GM12891 (cell line): ENCODE measurements at regions not wholly inside any gene's neighbourhood (a gene's known extent, or its start where the extent isn't known, plus 50 kb on each side); places are given as distances from the start of the nearest gene placed in this dataset.

Experiments used
- POLR2A ChIP-seq: IDR thresholded peaks from 2 replicates; pipeline ENCODE4 v1.6.1; 2011; ENCODE audit warnings: low read depth, low read length, control low read depth
- POLR2AphosphoS5 ChIP-seq: IDR thresholded peaks from 2 replicates; pipeline ENCODE4 v1.6.1; 2011; ENCODE audit warnings: low read depth, low read length, control low read depth
- SPI1 ChIP-seq: IDR thresholded peaks from 2 replicates; pipeline ENCODE4 v1.6.1; 2011; ENCODE audit warnings: low read depth, low read length, control low read depth
- TAF1 ChIP-seq: IDR thresholded peaks from 2 replicates; pipeline ENCODE4 v1.6.1; 2011; ENCODE audit warnings: low read depth, low read length, control low read depth

- no peak for TF ChIP-seq TAF1
- TF ChIP-seq POLR2AphosphoS5, result no peak
- TF ChIP-seq POLR2A, result no peak
- no peak for TF ChIP-seq SPI1
Observed at GRCh38 chr2:67878743-67879142, 184.1 kb downstream of the C1D start.
